ENCODE measurements at regions not wholly inside any gene's neighbourhood (a gene's known extent, or its start where the extent isn't known, plus 50 kb on each side); places are given as distances from the start of the nearest gene placed in this dataset.

DNA sequence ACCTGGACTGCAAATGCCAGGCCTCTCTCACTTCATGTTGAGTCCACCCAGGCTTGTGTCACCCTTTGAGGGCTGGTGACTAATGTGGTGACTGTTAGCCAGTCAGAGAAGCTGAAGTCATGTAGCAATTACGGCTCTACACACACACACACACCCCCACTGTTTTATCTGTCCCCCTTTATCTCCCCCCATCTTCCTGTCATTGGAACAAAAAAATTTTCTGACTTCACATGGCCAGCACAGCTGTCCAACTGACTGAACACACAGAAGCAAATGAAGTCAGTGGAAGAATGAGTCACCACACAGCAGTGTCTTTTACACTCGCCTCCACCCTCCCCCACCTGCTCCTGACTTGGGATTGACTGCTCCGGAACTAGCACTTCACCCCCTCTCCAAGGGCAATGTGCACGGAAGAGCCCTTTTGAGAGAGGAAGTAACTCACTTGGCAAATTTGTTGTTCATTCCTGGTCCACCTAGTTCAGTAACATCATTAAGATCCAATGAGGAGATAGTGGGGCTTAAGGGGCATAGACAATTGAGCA, 198.0 kb downstream of the RNF144B start (continued):
- TF ChIP-seq STAT6 (CRISPR knock-in tag; IDR thresholded peaks at IDR 0.05) (no peak), CTBP1 (IDR thresholded peaks at IDR 0.05; ENCODE audit: borderline replicate concordance) (peak; percentile 47), WHSC1 (IDR thresholded peaks at IDR 0.05; ENCODE audit: low read length) (no peak), ATF1 (CRISPR knock-in tag; IDR thresholded peaks at IDR 0.05) (no peak), ATF1 (tag; IDR thresholded peaks at IDR 0.05) (peak; percentile 83), TRIM28 (IDR thresholded peaks at IDR 0.05) (peak; percentile 24; the same call in 1 of the 2 replicates), NFE2 (IDR thresholded peaks at IDR 0.05; ENCODE audit: low read depth) (peak; percentile 3; the same call in 1 of the 2 replicates), RAD21 (CRISPR knock-in tag; conservative IDR thresholded peaks at IDR 0.05 in 1 of 2, IDR thresholded peaks at IDR 0.05 in 1 of 2) (peak in 1 of 2 experiments; percentile 8; a peak in 1 of 4 replicates), LCOR (CRISPR knock-in tag; IDR thresholded peaks at IDR 0.05) (0 out of 2 replicates have a peak, but pooled peaks have one; percentile 36)
- TF ChIP-seq, protein P1, sequence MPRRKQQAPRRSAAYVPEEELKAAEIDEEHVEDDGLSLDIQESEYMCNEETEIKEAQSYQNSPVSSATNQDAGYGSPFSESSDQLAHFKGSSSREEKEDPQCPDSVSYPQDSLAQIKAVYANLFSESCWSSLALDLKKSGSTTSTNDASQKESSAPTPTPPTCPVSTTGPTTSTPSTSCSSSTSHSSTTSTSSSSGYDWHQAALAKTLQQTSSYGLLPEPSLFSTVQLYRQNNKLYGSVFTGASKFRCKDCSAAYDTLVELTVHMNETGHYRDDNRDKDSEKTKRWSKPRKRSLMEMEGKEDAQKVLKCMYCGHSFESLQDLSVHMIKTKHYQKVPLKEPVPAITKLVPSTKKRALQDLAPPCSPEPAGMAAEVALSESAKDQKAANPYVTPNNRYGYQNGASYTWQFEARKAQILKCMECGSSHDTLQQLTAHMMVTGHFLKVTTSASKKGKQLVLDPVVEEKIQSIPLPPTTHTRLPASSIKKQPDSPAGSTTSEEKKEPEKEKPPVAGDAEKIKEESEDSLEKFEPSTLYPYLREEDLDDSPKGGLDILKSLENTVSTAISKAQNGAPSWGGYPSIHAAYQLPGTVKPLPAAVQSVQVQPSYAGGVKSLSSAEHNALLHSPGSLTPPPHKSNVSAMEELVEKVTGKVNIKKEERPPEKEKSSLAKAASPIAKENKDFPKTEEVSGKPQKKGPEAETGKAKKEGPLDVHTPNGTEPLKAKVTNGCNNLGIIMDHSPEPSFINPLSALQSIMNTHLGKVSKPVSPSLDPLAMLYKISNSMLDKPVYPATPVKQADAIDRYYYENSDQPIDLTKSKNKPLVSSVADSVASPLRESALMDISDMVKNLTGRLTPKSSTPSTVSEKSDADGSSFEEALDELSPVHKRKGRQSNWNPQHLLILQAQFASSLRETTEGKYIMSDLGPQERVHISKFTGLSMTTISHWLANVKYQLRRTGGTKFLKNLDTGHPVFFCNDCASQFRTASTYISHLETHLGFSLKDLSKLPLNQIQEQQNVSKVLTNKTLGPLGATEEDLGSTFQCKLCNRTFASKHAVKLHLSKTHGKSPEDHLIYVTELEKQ (CRISPR knock-in tag; IDR thresholded peaks at IDR 0.05) = no peak
- TF ChIP-seq, protein P2, sequence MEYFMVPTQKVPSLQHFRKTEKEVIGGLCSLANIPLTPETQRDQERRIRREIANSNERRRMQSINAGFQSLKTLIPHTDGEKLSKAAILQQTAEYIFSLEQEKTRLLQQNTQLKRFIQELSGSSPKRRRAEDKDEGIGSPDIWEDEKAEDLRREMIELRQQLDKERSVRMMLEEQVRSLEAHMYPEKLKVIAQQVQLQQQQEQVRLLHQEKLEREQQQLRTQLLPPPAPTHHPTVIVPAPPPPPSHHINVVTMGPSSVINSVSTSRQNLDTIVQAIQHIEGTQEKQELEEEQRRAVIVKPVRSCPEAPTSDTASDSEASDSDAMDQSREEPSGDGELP (CRISPR knock-in tag; IDR thresholded peaks at IDR 0.05; ENCODE audit: borderline replicate concordance) = peak; percentile 77
- TF ChIP-seq, protein P3, sequence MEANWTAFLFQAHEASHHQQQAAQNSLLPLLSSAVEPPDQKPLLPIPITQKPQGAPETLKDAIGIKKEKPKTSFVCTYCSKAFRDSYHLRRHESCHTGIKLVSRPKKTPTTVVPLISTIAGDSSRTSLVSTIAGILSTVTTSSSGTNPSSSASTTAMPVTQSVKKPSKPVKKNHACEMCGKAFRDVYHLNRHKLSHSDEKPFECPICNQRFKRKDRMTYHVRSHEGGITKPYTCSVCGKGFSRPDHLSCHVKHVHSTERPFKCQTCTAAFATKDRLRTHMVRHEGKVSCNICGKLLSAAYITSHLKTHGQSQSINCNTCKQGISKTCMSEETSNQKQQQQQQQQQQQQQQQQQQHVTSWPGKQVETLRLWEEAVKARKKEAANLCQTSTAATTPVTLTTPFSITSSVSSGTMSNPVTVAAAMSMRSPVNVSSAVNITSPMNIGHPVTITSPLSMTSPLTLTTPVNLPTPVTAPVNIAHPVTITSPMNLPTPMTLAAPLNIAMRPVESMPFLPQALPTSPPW (CRISPR knock-in tag; IDR thresholded peaks at IDR 0.05) = peak; percentile 92
- TF ChIP-seq, protein P4, sequence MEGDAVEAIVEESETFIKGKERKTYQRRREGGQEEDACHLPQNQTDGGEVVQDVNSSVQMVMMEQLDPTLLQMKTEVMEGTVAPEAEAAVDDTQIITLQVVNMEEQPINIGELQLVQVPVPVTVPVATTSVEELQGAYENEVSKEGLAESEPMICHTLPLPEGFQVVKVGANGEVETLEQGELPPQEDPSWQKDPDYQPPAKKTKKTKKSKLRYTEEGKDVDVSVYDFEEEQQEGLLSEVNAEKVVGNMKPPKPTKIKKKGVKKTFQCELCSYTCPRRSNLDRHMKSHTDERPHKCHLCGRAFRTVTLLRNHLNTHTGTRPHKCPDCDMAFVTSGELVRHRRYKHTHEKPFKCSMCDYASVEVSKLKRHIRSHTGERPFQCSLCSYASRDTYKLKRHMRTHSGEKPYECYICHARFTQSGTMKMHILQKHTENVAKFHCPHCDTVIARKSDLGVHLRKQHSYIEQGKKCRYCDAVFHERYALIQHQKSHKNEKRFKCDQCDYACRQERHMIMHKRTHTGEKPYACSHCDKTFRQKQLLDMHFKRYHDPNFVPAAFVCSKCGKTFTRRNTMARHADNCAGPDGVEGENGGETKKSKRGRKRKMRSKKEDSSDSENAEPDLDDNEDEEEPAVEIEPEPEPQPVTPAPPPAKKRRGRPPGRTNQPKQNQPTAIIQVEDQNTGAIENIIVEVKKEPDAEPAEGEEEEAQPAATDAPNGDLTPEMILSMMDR (IDR thresholded peaks at IDR 0.05 in 2 of 3, conservative IDR thresholded peaks at IDR 0.05 in 1 of 3; ENCODE audit: insufficient read depth in 2 of 3, low read depth in 1 of 3, low read length in 3 of 3) = no peak
